GM21515 (cell line): ENCODE measurements at regions not wholly inside any gene's neighbourhood (a gene's known extent, or its start where the extent isn't known, plus 50 kb on each side); places are given as distances from the start of the nearest gene placed in this dataset.
"Not testable (repeated sequence)": the region's sequence is repeated elsewhere in the genome, so short reads cannot be mapped to it uniquely, and the experiment has no call there.

Experiments used
- ATAC-seq: cut with Tn5 transposase; IDR thresholded peaks from one replicate; pipeline ENCODE4 v1.9.1; 2021; ENCODE audit not compliant: unreplicated experiment

DNA sequence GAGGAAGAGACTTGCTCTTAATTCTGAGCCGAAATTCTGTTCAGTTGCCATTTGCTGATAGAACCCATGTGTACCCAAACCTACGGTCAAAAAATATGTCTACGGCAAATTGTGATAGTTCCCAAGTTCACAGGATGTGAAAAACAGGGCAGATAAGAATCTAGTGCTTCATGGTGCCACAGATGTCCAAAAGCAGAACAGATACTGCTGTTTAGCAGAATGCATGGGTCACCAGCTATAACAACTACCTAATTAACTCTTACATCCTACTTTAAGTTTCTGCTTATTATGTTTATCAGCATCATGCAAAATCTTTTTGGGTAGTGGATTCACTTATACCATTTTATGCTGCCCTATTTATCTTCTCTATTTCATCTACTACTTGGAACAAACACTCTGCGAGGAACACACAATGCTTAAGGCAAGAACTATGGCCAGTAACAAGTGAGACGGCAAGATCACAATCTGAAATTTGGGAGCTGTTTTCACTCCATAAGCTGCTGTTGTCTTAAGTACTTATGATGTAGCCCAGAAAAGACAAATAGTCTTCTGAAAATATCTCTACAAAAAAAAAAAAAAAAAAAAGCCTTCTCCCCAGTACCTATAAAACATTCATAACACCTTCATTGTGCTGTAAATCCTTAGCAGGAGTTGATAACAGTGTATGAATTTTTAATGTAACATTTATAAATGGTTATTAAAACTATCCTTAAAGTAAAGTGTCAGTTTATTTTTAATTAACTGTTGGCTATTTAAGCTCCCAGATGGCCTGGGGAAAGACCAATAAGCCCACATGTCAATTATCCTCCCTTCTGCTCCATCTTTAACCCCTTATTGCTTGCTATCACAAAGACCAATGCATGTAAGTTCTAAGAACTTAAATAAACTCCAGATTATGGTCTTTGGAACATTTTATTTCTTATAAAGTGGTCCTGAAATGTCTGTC is 232.3 kb downstream of the TLR4 start:
- ATAC-seq, result peak; percentile 99

- no peak for ATAC-seq
These were observed 233.9 kb downstream of the TLR4 start for GRCh38 chr9:117938086-117938485.

DNA sequence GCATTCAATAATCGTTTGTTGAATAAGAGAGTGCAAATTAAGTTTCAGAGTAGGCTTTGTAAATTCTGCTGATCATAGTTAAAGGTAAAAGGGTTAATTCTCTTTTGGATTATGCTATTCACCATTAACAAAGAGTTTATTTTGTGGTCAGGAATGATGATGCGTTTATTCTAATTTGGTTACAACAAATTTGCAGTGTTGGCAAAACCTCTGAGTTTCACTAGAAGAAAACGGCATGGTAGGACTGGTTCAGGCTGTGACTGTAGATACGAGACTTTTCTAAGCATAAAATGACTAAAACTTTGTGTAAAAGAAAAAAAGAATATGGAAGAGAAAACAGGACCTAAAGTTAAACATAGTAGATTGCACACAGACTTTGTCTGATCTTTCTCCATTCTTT is 234.7 kb downstream of the TLR4 start:
- ATAC-seq, result no peak

DNA sequence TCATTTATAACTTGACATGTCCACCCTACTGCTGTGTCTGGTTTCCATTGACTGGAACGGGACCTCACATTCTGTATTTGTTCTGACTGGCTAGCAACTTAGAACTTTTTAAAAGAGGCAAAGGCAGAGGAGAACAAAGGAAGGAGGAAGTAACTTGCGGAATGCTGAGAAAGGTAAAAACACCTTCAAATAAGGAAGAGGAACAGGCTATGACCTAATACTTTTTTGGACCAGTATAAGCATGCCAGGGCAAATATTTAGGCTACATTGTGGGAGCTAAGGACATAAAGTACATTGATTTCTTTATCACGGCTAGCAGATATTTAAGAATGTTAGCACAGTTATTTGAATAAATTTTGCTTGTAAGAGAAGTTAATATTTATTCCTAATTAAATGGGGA is 240.5 kb downstream of the TLR4 start:
- ATAC-seq, result not testable (repeated sequence)

DNA sequence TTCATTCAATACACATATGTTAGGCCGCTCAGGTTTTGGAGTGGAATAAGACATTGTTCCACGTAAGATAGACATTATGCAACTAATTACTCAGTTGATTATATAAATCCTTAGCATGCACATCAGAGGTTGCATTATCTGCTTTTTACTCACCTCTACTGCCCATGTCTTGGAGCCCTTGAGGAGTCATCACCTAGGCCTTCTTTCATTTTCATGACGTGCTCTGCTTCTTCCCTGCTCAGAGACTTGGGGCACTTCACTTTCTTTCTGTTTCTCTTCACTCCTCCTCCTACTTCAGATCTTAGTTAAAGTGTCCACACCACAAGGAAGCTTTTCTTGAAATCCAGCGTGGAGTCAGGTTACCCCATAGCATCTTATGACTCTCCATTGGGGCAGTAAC is 241.1 kb downstream of the TLR4 start:
- no peak for ATAC-seq

GRCh38 chr9:117951127-117951526 is 246.9 kb downstream of the TLR4 start:
- no peak for ATAC-seq

DNA sequence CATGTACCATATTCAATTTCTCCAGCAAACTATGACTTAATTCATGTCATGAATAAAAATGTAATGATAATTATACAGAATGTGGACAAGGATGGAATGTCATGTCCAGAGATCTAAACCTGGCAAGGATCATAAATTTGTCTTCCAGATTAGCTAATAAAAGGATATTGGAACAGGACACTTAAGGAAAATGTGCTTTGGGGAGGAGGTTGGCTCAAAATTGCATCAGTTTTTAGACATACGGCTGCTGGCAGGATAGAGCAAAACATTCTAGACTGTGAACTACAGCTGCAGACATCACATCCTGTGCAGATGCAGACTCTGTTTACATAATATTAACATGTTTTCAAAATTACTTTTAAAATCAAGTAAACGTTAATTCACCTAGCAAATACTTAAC is 248.4 kb downstream of the TLR4 start:
- ATAC-seq, result no peak

- no peak for ATAC-seq
These were observed 253.1 kb downstream of the TLR4 start for GRCh38 chr9:117957267-117957666.

GRCh38 chr9:117958726-117959125 is 254.5 kb downstream of the TLR4 start:
- no peak for ATAC-seq

GRCh38 chr9:117963493-117964090 is 259.4 kb downstream of the TLR4 start:
- ATAC-seq, result no peak

DNA sequence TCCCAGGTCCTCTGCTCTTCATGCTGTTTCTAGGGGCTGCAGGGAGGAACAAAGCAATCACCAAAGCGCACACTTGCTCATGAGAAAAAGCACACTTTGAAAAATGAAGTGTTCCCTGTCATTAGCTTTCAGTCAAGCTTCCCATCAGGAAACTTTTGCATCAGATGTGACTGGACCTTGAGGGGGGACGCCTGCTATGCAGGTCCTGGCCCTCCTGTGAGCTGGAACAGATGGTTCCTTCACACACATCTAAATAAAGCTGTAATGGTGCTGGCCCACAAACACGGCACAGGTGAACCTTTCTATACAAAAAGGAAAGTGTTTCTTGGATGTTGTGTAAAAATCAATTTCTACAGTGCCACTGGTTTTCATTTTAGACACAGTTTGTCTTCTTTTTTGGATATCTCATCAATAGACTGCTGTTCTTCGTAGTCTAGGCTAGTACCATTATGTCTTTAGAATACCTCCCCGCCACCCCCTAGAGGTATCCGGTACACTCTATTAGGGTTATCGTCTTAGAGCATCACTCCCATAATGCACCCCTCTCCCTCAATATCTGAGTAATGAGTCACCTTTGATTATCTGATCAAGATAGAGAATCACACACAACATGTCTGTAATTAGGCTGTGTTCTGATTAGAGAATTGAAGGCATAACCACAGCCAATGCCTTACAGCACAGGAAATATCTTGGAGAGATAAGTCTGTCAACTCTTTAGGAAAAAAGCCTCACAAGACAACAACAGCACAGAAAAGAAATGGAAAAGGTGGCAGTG is 266.3 kb downstream of the TLR4 start:
- no peak for ATAC-seq

- ATAC-seq, result no peak
These were observed 269.9 kb downstream of the TLR4 start for GRCh38 chr9:117974108-117974507.

DNA sequence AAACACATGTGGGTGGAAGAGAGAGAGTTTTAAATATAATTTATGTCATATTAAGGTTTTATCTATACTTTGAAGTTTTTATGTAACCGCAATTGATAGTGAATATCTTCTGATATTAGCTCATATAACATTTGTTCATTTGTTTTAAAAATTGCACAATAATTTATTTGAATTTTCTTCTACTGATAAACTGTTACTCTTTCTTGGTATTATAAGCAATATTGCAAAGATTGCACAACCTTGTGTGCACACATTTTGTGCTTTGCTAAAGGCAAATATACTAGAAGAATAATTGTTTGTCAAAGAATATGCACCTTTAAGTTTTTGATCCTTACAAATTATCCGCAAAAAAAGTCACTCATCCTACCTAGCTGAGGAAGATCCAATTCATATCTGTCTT is 275.7 kb downstream of the TLR4 start:
- ATAC-seq, result no peak

DNA sequence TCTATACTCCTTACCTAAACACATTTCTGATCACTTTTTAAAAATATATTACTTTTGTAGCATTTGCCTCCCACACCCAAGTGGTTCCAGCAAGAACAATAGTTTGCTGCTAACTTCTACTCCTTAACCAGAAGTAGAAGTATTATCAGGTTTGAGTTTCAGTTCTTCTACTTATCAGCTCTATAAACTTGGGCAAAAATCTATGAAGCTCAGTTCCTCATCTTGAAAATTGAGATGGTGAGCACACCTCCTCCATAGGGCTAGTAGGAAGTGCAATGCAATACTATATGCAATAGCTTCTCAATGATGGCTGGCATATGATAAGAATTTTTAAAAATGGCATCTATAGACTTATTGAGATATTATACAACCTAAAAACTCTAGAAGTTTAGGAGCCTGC is 283.7 kb downstream of the TLR4 start:
- no peak for ATAC-seq

GRCh38 chr9:117992006-117992405 is 287.8 kb downstream of the TLR4 start:
- no peak for ATAC-seq

GRCh38 chr9:118000581-118000980 is 296.4 kb downstream of the TLR4 start:
- ATAC-seq, result no peak

DNA sequence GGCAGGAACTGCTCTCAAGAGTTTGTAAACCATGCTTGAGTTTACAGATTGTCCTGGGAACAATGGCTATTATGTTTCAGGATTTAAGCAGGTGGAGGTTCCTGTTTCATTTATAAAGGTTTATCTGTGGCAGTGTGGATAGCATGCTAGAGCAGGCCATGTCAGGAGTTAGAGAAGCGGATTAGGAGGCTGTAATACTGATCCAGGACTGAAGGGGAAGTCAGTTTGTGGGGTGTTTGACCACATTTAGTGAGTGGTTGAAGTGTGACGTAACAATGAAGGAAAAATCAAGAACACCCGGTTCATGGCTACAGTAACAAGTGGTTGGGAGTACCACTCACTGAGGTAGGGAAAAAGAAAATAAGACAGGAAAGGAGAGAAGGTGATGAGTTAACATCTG is 299.0 kb downstream of the TLR4 start:
- ATAC-seq, result no peak

DNA sequence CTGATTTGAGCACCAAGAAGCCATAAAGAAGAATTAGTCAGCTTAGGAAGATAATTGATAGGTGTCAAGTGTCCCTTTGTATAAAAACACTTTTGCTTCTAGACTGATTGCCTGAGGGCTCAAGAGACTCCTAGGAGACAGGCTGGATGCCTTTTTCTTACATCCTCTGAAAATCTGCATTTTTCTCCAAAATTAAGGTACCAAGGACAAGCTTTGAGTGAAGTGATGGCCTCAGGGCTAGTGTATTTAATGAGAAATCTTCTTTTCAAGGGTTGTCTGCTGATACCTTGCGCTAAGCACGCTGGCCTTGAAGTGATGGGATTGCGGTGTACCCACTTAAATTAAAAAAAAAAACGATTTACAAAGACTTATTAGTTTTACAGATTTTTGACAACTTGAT is 304.0 kb downstream of the TLR4 start:
- ATAC-seq, result no peak

GRCh38 chr9:118009614-118010013 is 305.4 kb downstream of the TLR4 start:
- ATAC-seq, result no peak

DNA sequence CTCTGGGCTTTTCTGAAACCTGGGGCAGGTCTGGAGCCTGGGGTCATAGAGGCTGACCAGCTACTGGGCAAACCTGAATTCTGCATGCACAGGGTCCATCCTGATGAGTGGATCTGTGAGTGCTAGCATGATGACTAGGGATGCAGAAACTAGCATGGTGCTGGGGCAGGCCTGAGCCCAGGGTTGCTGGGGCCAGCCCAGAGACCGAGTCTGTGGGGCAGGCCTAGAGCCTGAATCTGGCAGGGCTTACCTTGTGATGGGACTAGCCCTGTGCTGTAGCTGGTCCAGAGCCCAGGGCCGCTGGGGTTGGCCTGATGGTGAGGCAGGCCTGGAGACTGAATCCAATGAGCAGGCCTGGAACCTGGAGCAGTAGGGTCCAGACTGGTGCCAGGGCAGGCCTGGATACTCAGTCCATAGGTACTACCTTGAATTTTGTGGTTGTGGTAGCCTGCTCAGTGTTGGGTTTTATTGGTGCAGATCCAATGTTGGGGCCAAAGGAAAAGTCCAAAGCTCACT is 313.5 kb downstream of the TLR4 start:
- no peak for ATAC-seq

- ATAC-seq, result no peak
These were observed 319.4 kb downstream of the TLR4 start for GRCh38 chr9:118023644-118024043.

DNA sequence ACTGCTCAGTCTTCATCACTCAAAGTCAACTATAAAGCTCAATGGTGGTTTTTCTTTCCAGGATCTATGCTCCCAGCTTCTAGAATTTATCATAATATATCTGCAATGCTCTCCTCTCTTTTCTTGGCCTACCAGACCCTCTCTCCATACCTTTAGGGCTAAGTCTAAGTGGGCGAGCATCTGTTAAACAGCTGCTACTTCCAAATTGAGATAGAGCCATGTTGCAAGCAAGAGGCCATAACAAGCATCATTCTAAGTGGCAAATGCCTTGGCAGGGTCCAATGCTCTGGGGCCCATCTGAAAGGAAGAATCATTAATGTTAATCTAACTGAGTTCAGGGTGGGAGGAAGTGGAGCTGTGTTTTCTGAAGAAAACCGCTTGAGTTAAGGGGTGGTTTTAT is 324.0 kb downstream of the TLR4 start:
- ATAC-seq, result no peak
